Stimulated activated CD8-positive, alpha-beta memory T cell treated with anti-CD3 and anti-CD28 coated beads, Interleukin-4, amount 100 ng/mL, for 24 hours (primary cell): ENCODE measurements at regions not wholly inside any gene's neighbourhood (a gene's known extent, or its start where the extent isn't known, plus 50 kb on each side); places are given as distances from the start of the nearest gene placed in this dataset.

Source experiments
- DNase-seq: peaks from one replicate; pipeline ENCODE4 v3.0.0-alpha.2; 2020; ENCODE audit warnings: low read depth

GRCh38 chr12:116402163-116402939, 124.9 kb upstream of the MED13L start:
- no peak for DNase-seq

- DNase-seq = no peak
Measured at GRCh38 chr12:116403546-116403945, 126.1 kb upstream of the MED13L start.

- no peak for DNase-seq
Measured at GRCh38 chr12:116404247-116404646, 126.8 kb upstream of the MED13L start.

- DNase-seq = no peak
Measured at GRCh38 chr12:116404913-116405611, 127.6 kb upstream of the MED13L start.

- DNase-seq = no peak
Measured at GRCh38 chr12:116406529-116406928, 129.0 kb upstream of the MED13L start.

GRCh38 chr12:116408489-116409250, 131.2 kb upstream of the MED13L start:
- no peak for DNase-seq

- no peak for DNase-seq
Measured at GRCh38 chr12:116411977-116412376, 134.5 kb upstream of the MED13L start.

- DNase-seq = no peak
Measured at GRCh38 chr12:116414891-116415290, 137.4 kb upstream of the MED13L start.

- no peak for DNase-seq
Measured at GRCh38 chr12:116415408-116416108, 138.1 kb upstream of the MED13L start.

- DNase-seq = no peak
Measured at GRCh38 chr12:116416166-116416565, 138.7 kb upstream of the MED13L start.

- DNase-seq = no peak
Measured at GRCh38 chr12:116418551-116418950, 140.6 kb upstream of the MAP1LC3B2 start.

- DNase-seq = no peak
Measured at GRCh38 chr12:116420227-116420880, 138.8 kb upstream of the MAP1LC3B2 start.

GRCh38 chr12:116421785-116422538, 137.2 kb upstream of the MAP1LC3B2 start:
- DNase-seq = no peak

GRCh38 chr12:116423094-116423493, 136.1 kb upstream of the MAP1LC3B2 start:
- no peak for DNase-seq

- no peak for DNase-seq
Measured at GRCh38 chr12:116425256-116426193, 133.7 kb upstream of the MAP1LC3B2 start.

- no peak for DNase-seq
Measured at GRCh38 chr12:116426391-116427136, 132.6 kb upstream of the MAP1LC3B2 start.

- DNase-seq = no peak
Measured at GRCh38 chr12:116427200-116427930, 131.8 kb upstream of the MAP1LC3B2 start.

GRCh38 chr12:116429826-116430360, 129.3 kb upstream of the MAP1LC3B2 start:
- DNase-seq = no peak
